GM23248 (cell line): ENCODE measurements at regions not wholly inside any gene's neighbourhood (a gene's known extent, or its start where the extent isn't known, plus 50 kb on each side); places are given as distances from the start of the nearest gene placed in this dataset.

Experiments used
- EZH2 ChIP-seq: fragments of 200-600 bp; sonication (generic); IDR thresholded peaks from 2 replicates; pipeline ENCODE4 v1.6.1; 2018; ENCODE audit warnings: antibody characterized with exemption, mild to moderate bottlenecking; ENCODE audit not compliant: insufficient read depth, poor library complexity, severe bottlenecking
- EZH2phosphoT487 ChIP-seq: fragments of 200-600 bp; sonication (generic); IDR thresholded peaks from 2 replicates; pipeline ENCODE4 v1.6.1; 2018; ENCODE audit warnings: antibody characterized with exemption, moderate library complexity, mild to moderate bottlenecking, low read depth; ENCODE audit not compliant: insufficient read depth

DNA sequence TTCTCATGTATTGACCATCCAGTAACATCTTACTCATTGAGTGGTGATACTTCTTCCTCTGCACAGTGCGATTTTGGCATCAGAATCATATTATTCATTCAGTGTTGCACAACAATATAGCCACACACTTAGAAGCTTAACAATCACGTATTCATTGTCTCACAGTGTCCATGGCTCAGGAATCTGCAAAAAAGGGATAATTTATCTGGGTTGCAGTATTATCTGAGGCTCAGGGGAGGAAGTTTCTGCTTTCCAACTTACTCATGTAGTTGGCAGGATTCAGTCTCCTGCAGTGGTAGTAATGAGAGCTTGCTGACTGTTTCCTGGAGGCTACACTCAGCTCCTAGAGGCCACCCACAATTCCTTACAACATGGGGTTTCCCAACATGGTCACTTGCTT, 803.6 kb downstream of the SORCS1 start:
- TF ChIP-seq EZH2 = no peak
- peak; percentile 67; the same call in 1 of the 2 replicates for TF ChIP-seq EZH2phosphoT487
